Suprapubic skin (tissue), 4 donors: ENCODE measurements at regions not wholly inside any gene's neighbourhood (a gene's known extent, or its start where the extent isn't known, plus 50 kb on each side); places are given as distances from the start of the nearest gene placed in this dataset.

ENCODE experiments used
- DNase-seq, 2 donors: peaks; one replicate each; pipeline ENCODE4 v3.0.0-alpha.2; 2019; ENCODE audit warnings: low spot score in 2 of 2
- H3K27ac ChIP-seq: fragments of 200-600 bp; sonication (generic); one replicate; pipeline ENCODE4 v1.5.1; 2019
- H3K27me3 ChIP-seq: fragments of 200-600 bp; sonication (generic); one replicate; pipeline ENCODE4 v1.5.1; 2019
- H3K36me3 ChIP-seq: fragments of 200-600 bp; sonication (generic); one replicate; pipeline ENCODE4 v1.5.1; 2019
- H3K4me1 ChIP-seq: fragments of 200-600 bp; sonication (generic); one replicate; pipeline ENCODE4 v1.5.1; 2019
- H3K4me3 ChIP-seq: fragments of 200-600 bp; sonication (generic); one replicate; pipeline ENCODE4 v1.5.1; 2019; ENCODE audit warnings: mild to moderate bottlenecking
- H3K9me3 ChIP-seq: fragments of 200-600 bp; sonication (generic); one replicate; pipeline ENCODE4 v1.5.1; 2019
- CTCF ChIP-seq, 2 donors: fragments of 200-600 bp in 1 of 2; fragments of 450-650 bp in 1 of 2; sonication (generic) in 1 of 2; IDR thresholded peaks; one replicate each; pipeline ENCODE4 v1.5.1; 2016 to 2019; ENCODE audit warnings: antibody characterized with exemption in 2 of 2, mild to moderate bottlenecking in 1 of 2, moderate library complexity in 1 of 2
- EP300 ChIP-seq: sonication (generic); formaldehyde crosslinking; IDR thresholded peaks from one replicate; pipeline ENCODE4 v1.6.1; 2017; ENCODE audit warnings: antibody characterized with exemption
- POLR2A ChIP-seq, 2 donors: fragments of 450-650 bp; IDR thresholded peaks; one replicate each; pipeline ENCODE4 v1.6.1; 2017; ENCODE audit warnings: antibody characterized with exemption in 2 of 2, mild to moderate bottlenecking in 2 of 2, moderate library complexity in 2 of 2
- POLR2AphosphoS5 ChIP-seq, 3 donors: sonication (generic); formaldehyde crosslinking; IDR thresholded peaks; one replicate each; pipeline ENCODE4 v1.6.1; 2017; ENCODE audit warnings: antibody characterized with exemption in 3 of 3
- WGBS: methylation state at CpG from one replicate; pipeline ENCODE4 v1.1.5; 2018; 5-methylcytosine and 5-hydroxymethylcytosine counted together

GRCh38 chr2:177332992-177333388 lies 59.6 kb upstream of the AGPS start:
- H3K4me1 ChIP-seq: peaks cover 11% of the 10 kb centered on the region
- no peaks in the 10 kb centered on the region for H3K36me3 ChIP-seq
- no peaks in the 10 kb centered on the region for H3K9me3 ChIP-seq
- H3K27me3 ChIP-seq: no peaks in the 10 kb centered on the region
- no peak for TF ChIP-seq POLR2A (IDR thresholded peaks at IDR 0.05)
- TF ChIP-seq CTCF (IDR thresholded peaks at IDR 0.05): no peak
- TF ChIP-seq POLR2AphosphoS5 (IDR thresholded peaks at IDR 0.05): no peak
- TF ChIP-seq EP300: no peak
- no peak overlapping the region for H3K4me3 ChIP-seq
- H3K27ac ChIP-seq: no peak overlapping the region
- DNase-seq: no peak
- 71% methylated on average over 5 of the region's 5 CpGs for WGBS

GRCh38 chr2:177334940-177335543 lies 57.5 kb upstream of the AGPS start:
- Histone ChIP-seq H3K4me3 (no peak overlapping the region), H3K36me3 (no peaks in the 10 kb centered on the region), H3K27ac (no peak overlapping the region), H3K9me3 (no peaks in the 10 kb centered on the region), H3K27me3 (no peaks in the 10 kb centered on the region), H3K4me1 (peaks cover 11% of the 10 kb centered on the region)
- peak; percentile 72 to 89 for TF ChIP-seq CTCF (IDR thresholded peaks at IDR 0.05)
- no peak for TF ChIP-seq POLR2AphosphoS5 (IDR thresholded peaks at IDR 0.05)
- 35% methylated on average over 2 of the region's 2 CpGs for WGBS
- no peak for DNase-seq

- WGBS: 95% methylated on average over 1 of the region's 1 CpG
- no peak for TF ChIP-seq POLR2A (IDR thresholded peaks at IDR 0.05)
Observed at GRCh38 chr2:177335917-177336450, 56.6 kb upstream of the AGPS start.

GRCh38 chr2:177338177-177338721 lies 54.3 kb upstream of the AGPS start:
- Histone ChIP-seq H3K4me3 (no peak overlapping the region), H3K27ac (no peak overlapping the region), H3K36me3 (no peaks in the 10 kb centered on the region), H3K27me3 (no peaks in the 10 kb centered on the region), H3K9me3 (no peaks in the 10 kb centered on the region), H3K4me1 (no peaks in the 10 kb centered on the region)
- WGBS: 86% methylated on average over 4 of the region's 4 CpGs
- TF ChIP-seq CTCF (IDR thresholded peaks at IDR 0.05) (no peak), POLR2A (IDR thresholded peaks at IDR 0.05) (no peak), EP300 (no peak), POLR2AphosphoS5 (IDR thresholded peaks at IDR 0.05) (no peak)
- no peak for DNase-seq

More at GRCh38 chr2:177335917-177336450, 56.6 kb upstream of the AGPS start:
- Histone ChIP-seq H3K27ac (no peak overlapping the region), H3K4me3 (no peak overlapping the region), H3K4me1 (peaks cover 11% of the 10 kb centered on the region), H3K9me3 (no peaks in the 10 kb centered on the region), H3K36me3 (no peaks in the 10 kb centered on the region), H3K27me3 (no peaks in the 10 kb centered on the region)
- no peak for DNase-seq

- H3K4me3 ChIP-seq: no peak overlapping the region
- no peak for DNase-seq
- H3K27ac ChIP-seq: no peak overlapping the region
- no peaks in the 10 kb centered on the region for H3K9me3 ChIP-seq
- H3K4me1 ChIP-seq: no peaks in the 10 kb centered on the region
- H3K36me3 ChIP-seq: no peaks in the 10 kb centered on the region
- H3K27me3 ChIP-seq: no peaks in the 10 kb centered on the region
- TF ChIP-seq CTCF (IDR thresholded peaks at IDR 0.05): no peak
- no peak for TF ChIP-seq EP300
- TF ChIP-seq POLR2AphosphoS5 (IDR thresholded peaks at IDR 0.05): no peak
- no peak for TF ChIP-seq POLR2A (IDR thresholded peaks at IDR 0.05)
Observed at GRCh38 chr2:177340158-177340557, 52.4 kb upstream of the AGPS start.
